Karpas-422 (cell line): ENCODE measurements at regions not wholly inside any gene's neighbourhood (a gene's known extent, or its start where the extent isn't known, plus 50 kb on each side); places are given as distances from the start of the nearest gene placed in this dataset.

ENCODE experiments used
- DNase-seq: peaks from one replicate; pipeline ENCODE4 v3.0.0-alpha.2; 2015
- H2AFZ ChIP-seq: fragments of 200-600 bp; sonication (generic); 2 replicates; pipeline ENCODE4 v1.6.1; 2014; ENCODE audit warnings: antibody characterized with exemption, low read length, mixed read lengths
- H3K27ac ChIP-seq: fragments of 200-600 bp; sonication (generic); 2 replicates; pipeline ENCODE4 v1.5.1; 2014; ENCODE audit warnings: mild to moderate bottlenecking, low read length, moderate library complexity
- H3K27me3 ChIP-seq: fragments of 200-600 bp; sonication (generic); 2 replicates; pipeline ENCODE4 v1.6.1; 2014; ENCODE audit warnings: low read length, mixed read lengths
- H3K36me3 ChIP-seq: fragments of 200-600 bp; sonication (generic); 2 replicates; pipeline ENCODE4 v1.6.1; 2014; ENCODE audit warnings: low read length, mixed read lengths; ENCODE audit not compliant: insufficient read depth
- H3K4me1 ChIP-seq: fragments of 200-600 bp; sonication (generic); 2 replicates; pipeline ENCODE4 v1.6.1; 2014; ENCODE audit warnings: mild to moderate bottlenecking, low read length, mixed read lengths
- H3K4me2 ChIP-seq: fragments of 200-600 bp; sonication (generic); 2 replicates; pipeline ENCODE4 v1.6.1; 2014; ENCODE audit warnings: low read length, low read depth, mild to moderate bottlenecking; ENCODE audit not compliant: poor library complexity, severe bottlenecking
- H3K4me3 ChIP-seq: fragments of 200-600 bp; sonication (generic); 2 replicates; pipeline ENCODE4 v1.5.1; 2014; ENCODE audit warnings: mild to moderate bottlenecking, antibody characterized with exemption, low read length, mixed read lengths
- H3K79me2 ChIP-seq: fragments of 200-600 bp; sonication (generic); 2 replicates; pipeline ENCODE4 v1.6.1; 2014; ENCODE audit warnings: mild to moderate bottlenecking, low read length, mixed read lengths
- H3K9ac ChIP-seq: fragments of 200-600 bp; sonication (generic); 2 replicates; pipeline ENCODE4 v1.6.0; 2014; ENCODE audit warnings: low read length
- H3K9me2 ChIP-seq: fragments of 200-600 bp; sonication (generic), shearing (Covaris generic); replicated peaks from 2 replicates; pipeline ENCODE4 v1.6.0; 2014; ENCODE audit warnings: mild to moderate bottlenecking, low read length, moderate library complexity; ENCODE audit not compliant: insufficient read depth
- H3K9me3 ChIP-seq: fragments of 300-700, 200-600 bp; sonication (generic); 2 replicates; pipeline ENCODE4 v1.6.1; 2014; ENCODE audit warnings: low read length, mixed read lengths
- H4K20me1 ChIP-seq: fragments of 200-600 bp; sonication (generic); 2 replicates; pipeline ENCODE4 v1.6.1; 2014; ENCODE audit warnings: mild to moderate bottlenecking, antibody characterized with exemption, low read length, low read depth; ENCODE audit not compliant: insufficient read depth

GRCh38 chr10:60648761-60649160 is 129.5 kb upstream of the CDK1 start:
- Histone ChIP-seq H3K9ac (no peak overlapping the region), H3K4me2 (no peak overlapping the region), H3K27ac (peak overlapping the region; percentile 86), H2AFZ (no peak overlapping the region), H3K36me3 (no peaks in the 10 kb centered on the region), H3K4me3 (no peak overlapping the region), H4K20me1 (no peaks in the 10 kb centered on the region), H3K4me1 (peaks cover 46% of the 10 kb centered on the region), H3K9me2 (no peaks in the 10 kb centered on the region), H3K79me2 (no peaks in the 10 kb centered on the region), H3K27me3 (no peaks in the 10 kb centered on the region), H3K9me3 (no peaks in the 10 kb centered on the region)
- no peak for DNase-seq

- H3K4me2 ChIP-seq: no peak overlapping the region
- H3K4me3 ChIP-seq: no peak overlapping the region
- H3K9me3 ChIP-seq: no peaks in the 10 kb centered on the region
- no peak overlapping the region for H2AFZ ChIP-seq
- no peaks in the 10 kb centered on the region for H3K9me2 ChIP-seq
- H4K20me1 ChIP-seq: no peaks in the 10 kb centered on the region
- H3K27ac ChIP-seq: no peak overlapping the region
- no peaks in the 10 kb centered on the region for H3K27me3 ChIP-seq
- H3K79me2 ChIP-seq: no peaks in the 10 kb centered on the region
- H3K9ac ChIP-seq: no peak overlapping the region
- H3K4me1 ChIP-seq: peaks cover 34% of the 10 kb centered on the region
- H3K36me3 ChIP-seq: no peaks in the 10 kb centered on the region
- peak; percentile 88 for DNase-seq
These were observed 131.1 kb upstream of the CDK1 start for GRCh38 chr10:60646966-60647796.

- Histone ChIP-seq H3K9me2 (no peaks in the 10 kb centered on the region), H3K9me3 (no peaks in the 10 kb centered on the region), H2AFZ (no peak overlapping the region), H3K9ac (no peak overlapping the region), H3K4me2 (no peak overlapping the region), H3K36me3 (no peaks in the 10 kb centered on the region), H3K4me3 (no peak overlapping the region), H3K79me2 (no peaks in the 10 kb centered on the region), H3K27me3 (no peaks in the 10 kb centered on the region), H4K20me1 (no peaks in the 10 kb centered on the region), H3K4me1 (peaks cover 22% of the 10 kb centered on the region), H3K27ac (no peak overlapping the region)
- DNase-seq: no peak
These were observed 132.3 kb upstream of the CDK1 start for GRCh38 chr10:60645980-60646379.

- H3K4me1 ChIP-seq: peaks cover 9% of the 10 kb centered on the region
- H3K79me2 ChIP-seq: no peaks in the 10 kb centered on the region
- H2AFZ ChIP-seq: no peak overlapping the region
- H3K9ac ChIP-seq: no peak overlapping the region
- H3K9me2 ChIP-seq: no peaks in the 10 kb centered on the region
- H3K36me3 ChIP-seq: no peaks in the 10 kb centered on the region
- no peaks in the 10 kb centered on the region for H3K27me3 ChIP-seq
- no peak overlapping the region for H3K27ac ChIP-seq
- DNase-seq: no peak
- no peak overlapping the region for H3K4me2 ChIP-seq
- H3K4me3 ChIP-seq: no peak overlapping the region
- H3K9me3 ChIP-seq: no peaks in the 10 kb centered on the region
- no peaks in the 10 kb centered on the region for H4K20me1 ChIP-seq
These were observed 133.7 kb upstream of the CDK1 start for GRCh38 chr10:60644436-60645130.

- Histone ChIP-seq H3K36me3 (no peaks in the 10 kb centered on the region), H3K4me2 (no peak overlapping the region), H3K27ac (no peak overlapping the region), H3K79me2 (no peaks in the 10 kb centered on the region), H4K20me1 (no peaks in the 10 kb centered on the region), H3K4me1 (peaks cover 2% of the 10 kb centered on the region), H3K4me3 (no peak overlapping the region), H3K27me3 (no peaks in the 10 kb centered on the region), H3K9me2 (no peaks in the 10 kb centered on the region), H2AFZ (no peak overlapping the region), H3K9me3 (no peaks in the 10 kb centered on the region), H3K9ac (no peak overlapping the region)
- no peak for DNase-seq
These were observed 134.4 kb upstream of the CDK1 start for GRCh38 chr10:60643874-60644273.

- no peak overlapping the region for H3K9ac ChIP-seq
- H3K79me2 ChIP-seq: no peaks in the 10 kb centered on the region
- no peaks in the 10 kb centered on the region for H4K20me1 ChIP-seq
- DNase-seq: peak; percentile 48
- peaks cover 4% of the 10 kb centered on the region; the same call in 1 of the 2 replicates for H3K4me1 ChIP-seq
- H3K36me3 ChIP-seq: no peaks in the 10 kb centered on the region
- H3K4me2 ChIP-seq: no peak overlapping the region
- no peaks in the 10 kb centered on the region for H3K9me2 ChIP-seq
- no peaks in the 10 kb centered on the region for H3K9me3 ChIP-seq
- no peak overlapping the region for H3K4me3 ChIP-seq
- no peak overlapping the region for H2AFZ ChIP-seq
- no peak overlapping the region for H3K27ac ChIP-seq
- H3K27me3 ChIP-seq: no peaks in the 10 kb centered on the region
These were observed 148.9 kb upstream of the CDK1 start for GRCh38 chr10:60629332-60629731.

- peaks cover under 1% of the 10 kb centered on the region for H3K4me1 ChIP-seq
- H2AFZ ChIP-seq: no peak overlapping the region
- H3K9me3 ChIP-seq: no peaks in the 10 kb centered on the region
- no peaks in the 10 kb centered on the region for H4K20me1 ChIP-seq
- no peak overlapping the region for H3K4me3 ChIP-seq
- H3K9me2 ChIP-seq: no peaks in the 10 kb centered on the region
- no peak for DNase-seq
- no peak overlapping the region for H3K9ac ChIP-seq
- no peaks in the 10 kb centered on the region for H3K36me3 ChIP-seq
- no peaks in the 10 kb centered on the region for H3K27me3 ChIP-seq
- H3K4me2 ChIP-seq: no peak overlapping the region
- H3K27ac ChIP-seq: no peak overlapping the region
- no peaks in the 10 kb centered on the region for H3K79me2 ChIP-seq
These were observed 150.2 kb upstream of the CDK1 start for GRCh38 chr10:60627778-60628748.

- H3K79me2 ChIP-seq: no peaks in the 10 kb centered on the region
- H3K9me2 ChIP-seq: no peaks in the 10 kb centered on the region
- no peak overlapping the region for H3K4me3 ChIP-seq
- no peak for DNase-seq
- H3K36me3 ChIP-seq: no peaks in the 10 kb centered on the region
- no peak overlapping the region for H3K4me2 ChIP-seq
- H4K20me1 ChIP-seq: no peaks in the 10 kb centered on the region
- H2AFZ ChIP-seq: no peak overlapping the region
- H3K4me1 ChIP-seq: no peaks in the 10 kb centered on the region; the same call in none of the 2 replicates
- no peak overlapping the region for H3K9ac ChIP-seq
- H3K27me3 ChIP-seq: no peaks in the 10 kb centered on the region
- H3K9me3 ChIP-seq: no peaks in the 10 kb centered on the region
- no peak overlapping the region for H3K27ac ChIP-seq
These were observed 152.2 kb upstream of the CDK1 start for GRCh38 chr10:60626037-60626436.
